ENCODE measurements at regions not wholly inside any gene's neighbourhood (a gene's known extent, or its start where the extent isn't known, plus 50 kb on each side); places are given as distances from the start of the nearest gene placed in this dataset.
"Not testable (repeated sequence)": the region's sequence is repeated elsewhere in the genome, so short reads cannot be mapped to it uniquely, and the experiment has no call there.

DNA sequence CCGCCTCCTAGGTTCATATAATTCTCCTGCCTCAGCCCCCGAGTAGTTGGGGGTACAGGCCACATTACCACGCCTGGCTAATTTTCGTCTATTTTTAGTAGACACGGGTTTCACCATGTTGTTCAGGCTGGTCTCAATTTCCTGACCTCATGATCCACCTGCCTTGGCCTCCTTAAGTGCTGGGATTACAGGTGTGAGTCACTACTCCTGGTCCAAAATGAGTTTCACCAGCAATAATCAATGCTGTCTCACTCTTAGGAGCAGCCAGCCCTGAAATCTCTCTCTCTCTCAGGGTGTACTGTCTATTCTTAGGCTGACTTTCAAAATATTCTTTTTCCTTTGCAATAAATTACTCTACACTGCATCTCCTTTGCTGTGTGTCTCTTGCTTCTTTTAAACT, 177.5 kb upstream of the HSFY2 start:
- no peak for DNase-seq (ENCODE audit: low read depth)

DNA sequence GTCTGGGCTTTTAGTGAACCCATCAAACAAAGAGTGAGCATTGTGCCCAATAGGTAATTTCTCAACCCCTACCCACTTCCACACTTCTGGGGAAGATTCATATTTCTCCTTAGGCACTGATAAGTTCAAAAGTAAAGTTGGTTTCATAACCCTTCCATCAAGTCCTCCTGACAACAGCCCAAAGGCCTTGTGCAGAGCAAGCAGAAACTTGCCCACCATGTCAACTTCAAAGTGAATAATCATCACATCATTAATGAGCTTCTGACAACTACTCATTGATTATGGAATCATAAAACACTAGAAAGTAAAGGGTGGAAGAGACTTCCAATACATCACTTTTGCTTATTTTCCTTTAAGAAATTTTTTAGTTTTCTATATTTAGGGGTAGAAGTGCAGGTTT, 163.3 kb upstream of the HSFY2 start:
- DNase-seq (ENCODE audit: low read depth) = no peak

DNA sequence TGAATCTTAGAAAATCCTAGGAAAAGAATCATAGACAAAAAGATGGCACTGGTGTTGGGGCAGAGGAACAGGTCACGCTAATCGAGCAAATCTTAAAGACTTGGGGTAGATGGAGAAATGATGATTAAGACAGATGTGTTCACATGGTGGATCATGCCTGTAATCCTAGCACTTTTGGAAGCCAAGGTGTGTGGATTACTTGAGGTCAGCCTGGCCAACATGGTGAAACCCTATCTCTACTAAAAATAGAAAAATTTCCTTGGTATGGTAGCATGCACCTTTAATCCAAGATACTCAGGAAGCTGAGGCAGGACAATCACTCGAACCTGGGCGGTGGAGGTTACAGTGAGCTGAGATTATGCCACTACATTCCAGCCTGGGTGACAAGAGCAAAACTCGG, 145.7 kb upstream of the HSFY2 start:
- DNase-seq (ENCODE audit: low read depth) = no peak

DNA sequence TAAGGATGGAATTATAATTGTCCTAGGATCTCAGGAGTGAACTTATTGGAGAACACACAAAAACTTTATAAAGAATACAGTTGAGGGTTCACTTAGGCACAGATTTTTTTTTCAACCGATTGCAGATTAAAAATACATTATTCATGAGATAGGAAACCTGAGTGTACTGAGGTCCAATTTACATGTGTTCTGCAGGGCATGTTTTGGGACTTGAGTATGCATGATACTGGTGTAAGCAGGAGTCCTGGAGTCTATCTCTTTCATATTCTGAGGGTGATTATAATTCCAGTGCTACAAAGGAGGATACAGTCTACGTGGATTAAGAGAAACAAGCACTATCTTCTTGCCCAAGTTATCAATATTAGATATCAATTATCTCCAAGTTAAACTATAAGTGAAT, 139.3 kb upstream of the HSFY2 start:
- DNase-seq (ENCODE audit: low read depth) = no peak

DNA sequence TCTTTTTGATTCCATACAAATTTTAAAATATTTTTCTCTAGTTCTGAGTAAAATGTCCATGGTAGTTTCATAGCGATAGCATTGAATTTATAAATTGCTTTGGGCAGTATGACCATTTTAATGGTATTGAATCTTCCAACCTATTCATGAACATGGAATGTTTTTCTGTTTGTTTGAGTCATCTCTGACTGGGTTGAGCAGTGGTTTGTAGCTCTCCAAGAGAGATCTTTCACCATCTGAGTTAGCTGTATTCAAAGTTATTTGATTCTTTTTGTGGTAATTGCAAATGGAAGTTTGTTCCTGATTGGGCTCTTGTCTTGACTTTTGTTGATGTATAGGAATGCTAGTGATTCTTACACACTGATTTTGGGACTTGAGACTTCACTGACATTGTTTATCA, 136.3 kb upstream of the HSFY2 start:
- peak; percentile 37 for DNase-seq (ENCODE audit: low read depth)

DNA sequence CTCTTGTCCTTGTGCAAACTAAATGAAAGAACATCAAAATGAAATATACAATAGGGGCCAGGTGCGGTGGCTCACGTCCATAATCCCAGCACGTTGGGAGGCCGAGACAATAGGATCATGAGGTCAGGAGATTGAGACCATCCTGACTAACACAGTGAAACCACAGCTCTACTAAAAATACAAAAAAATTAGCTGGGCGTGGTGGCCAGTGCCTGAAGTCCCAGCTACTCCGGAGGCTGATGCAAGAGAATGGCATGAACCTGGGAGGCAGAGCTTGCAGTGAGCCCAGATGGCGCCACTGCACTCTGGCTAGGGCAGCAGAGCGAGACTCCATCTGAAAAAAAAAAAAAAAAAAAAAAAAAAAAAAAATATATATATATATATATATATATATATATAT, 132.7 kb upstream of the HSFY2 start:
- DNase-seq (ENCODE audit: low read depth) = not testable (repeated sequence)

DNA sequence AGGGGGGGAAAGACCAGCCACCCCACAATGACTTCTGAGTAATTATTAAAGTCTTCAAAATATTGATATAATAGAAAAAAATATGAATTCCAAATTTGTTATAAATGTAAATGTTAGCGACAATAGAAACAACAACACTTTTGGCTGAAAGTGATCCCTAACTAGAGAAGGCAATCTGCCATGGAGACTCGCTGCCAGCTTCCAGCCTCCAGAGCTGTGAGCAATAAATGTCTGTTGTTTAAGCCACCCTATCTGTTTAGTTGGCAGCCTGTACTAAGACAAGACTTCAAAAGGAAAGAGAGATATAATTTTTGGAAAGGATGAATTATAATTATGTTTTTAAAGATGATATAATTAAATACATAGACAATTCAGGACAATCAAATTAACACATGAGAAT, 130.8 kb upstream of the HSFY2 start:
- no peak for DNase-seq (ENCODE audit: low read depth)

DNA sequence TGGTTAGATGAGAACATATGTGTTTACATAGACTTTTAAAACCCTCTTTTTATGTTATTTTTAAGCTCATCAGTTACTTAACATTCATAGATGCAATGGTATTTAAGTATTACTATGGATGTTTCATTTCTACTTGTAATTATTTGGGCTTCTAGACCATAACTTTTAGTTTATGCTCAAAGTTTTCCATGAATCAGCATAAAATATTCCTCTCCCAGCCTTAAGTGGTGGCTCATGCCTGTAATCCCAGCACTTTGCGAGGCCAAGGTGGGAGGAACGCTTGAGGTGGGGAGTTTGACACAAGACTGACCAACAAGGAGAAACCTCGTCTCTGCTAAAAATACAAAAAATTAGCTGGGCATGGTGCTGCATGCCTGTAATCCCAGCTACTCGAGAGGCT, 118.5 kb upstream of the HSFY2 start:
- no peak for DNase-seq (ENCODE audit: low read depth)

DNA sequence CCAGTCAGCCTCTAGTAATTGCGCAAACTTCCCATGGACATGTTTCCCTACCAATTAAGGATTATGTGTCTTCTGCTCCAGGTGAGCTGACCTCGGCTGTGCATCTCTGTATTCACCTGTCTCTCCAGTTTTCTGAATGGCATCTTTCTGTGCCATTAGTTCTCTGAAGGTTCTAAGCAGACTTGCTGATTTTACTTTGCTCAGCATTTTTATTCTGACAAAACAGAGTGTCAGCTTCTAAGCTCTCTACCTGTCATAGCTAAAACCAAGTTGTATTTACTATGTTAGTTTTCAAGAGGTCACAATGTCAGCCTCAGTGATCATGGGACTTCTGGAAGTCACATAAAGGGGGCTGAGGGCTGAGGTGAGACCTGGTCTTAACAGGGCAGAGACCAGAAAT, 116.0 kb upstream of the HSFY2 start:
- no peak for DNase-seq (ENCODE audit: low read depth)

DNA sequence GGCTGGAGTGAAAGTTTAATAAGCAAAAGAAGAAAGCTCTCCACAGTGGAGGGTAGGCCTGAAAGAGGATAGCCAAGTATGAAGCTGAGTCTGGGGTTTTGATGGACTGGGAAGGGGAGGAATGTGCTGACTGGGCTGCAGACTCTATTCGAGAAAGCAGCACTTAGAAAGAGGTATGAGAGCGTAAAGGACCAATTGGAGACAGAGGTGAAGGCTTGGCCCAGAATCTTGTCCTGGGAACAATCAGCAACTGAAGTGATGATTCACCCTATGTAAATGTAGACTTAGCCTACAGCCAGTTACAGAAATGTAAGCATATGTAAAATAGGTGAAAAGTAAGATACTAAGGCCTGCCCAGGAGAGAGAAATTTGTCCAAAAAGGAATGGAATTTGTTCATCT, 111.2 kb upstream of the HSFY2 start:
- peak; percentile 47 for DNase-seq (ENCODE audit: low read depth)

DNA sequence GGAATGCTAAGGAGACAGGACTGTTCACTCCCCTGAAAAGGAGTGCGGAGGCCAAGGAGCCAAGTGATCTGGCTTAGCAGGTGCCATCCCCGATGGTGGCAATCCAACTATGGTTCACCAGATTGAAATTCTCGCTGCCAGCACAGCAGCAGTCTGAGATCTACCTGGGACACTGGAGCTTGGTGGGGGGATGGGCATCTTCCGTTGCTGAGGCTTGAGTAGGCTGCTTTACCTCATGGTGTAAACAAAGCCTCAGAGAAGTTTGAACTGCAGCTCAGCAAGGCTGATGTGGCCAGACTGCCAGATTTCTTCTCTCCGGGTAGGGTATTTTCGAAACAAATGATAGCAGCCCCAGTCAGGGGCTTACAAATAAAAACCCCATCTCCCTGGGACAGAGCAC, 95.6 kb upstream of the HSFY2 start:
- DNase-seq (ENCODE audit: low read depth) = not testable (repeated sequence)

DNA sequence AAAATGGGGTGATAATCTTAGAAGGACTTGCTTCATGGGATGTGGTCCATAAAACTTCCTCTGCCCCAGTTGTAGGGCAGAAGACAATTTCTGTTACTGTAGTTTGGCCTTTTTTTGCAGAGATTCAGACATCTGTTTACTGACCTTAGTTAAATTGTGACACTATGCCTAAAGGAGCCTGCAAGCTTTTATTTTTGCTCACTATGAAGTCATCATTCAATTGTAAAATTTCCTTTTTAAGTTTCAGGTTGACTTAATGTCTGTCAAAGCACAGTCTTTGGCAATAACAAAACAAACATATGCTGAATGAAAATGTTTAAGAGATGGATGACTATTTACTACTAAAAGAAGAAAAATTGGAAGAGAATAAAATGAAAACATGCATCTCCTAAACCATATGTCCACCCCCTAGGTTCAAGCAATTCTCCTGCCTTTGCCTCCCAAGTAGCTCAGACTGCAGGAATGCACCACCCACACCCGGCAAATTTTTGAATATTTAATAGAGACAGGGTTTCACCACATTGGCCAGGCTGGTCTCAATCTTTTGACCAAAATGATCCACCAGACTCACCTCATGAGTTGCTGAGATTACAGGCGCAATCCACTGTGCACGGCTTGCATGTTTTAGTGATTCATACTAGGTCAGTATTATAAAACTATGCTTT, 93.5 kb upstream of the HSFY2 start:
- DNase-seq (ENCODE audit: low read depth) = not testable (repeated sequence)

DNA sequence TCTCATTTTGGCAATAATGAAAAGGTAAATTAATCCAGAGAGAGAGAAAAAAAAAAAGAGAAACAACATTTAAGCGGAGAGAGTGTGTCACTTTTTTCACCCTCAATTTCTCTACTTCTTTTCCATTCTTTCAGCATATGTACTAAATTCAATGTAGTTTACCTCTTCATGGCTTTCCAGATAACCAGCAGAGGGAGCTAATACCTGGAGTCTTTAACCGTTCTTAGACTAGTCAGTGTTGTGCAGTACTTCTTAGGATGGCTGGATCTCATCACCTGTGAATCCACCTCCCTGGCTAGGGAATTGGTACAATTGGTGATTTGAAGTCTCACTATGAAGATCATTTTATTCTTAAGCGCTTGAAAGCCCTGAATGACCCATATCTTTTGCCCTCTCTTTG, 87.3 kb upstream of the HSFY2 start:
- not testable (repeated sequence) for DNase-seq (ENCODE audit: low read depth)

DNA sequence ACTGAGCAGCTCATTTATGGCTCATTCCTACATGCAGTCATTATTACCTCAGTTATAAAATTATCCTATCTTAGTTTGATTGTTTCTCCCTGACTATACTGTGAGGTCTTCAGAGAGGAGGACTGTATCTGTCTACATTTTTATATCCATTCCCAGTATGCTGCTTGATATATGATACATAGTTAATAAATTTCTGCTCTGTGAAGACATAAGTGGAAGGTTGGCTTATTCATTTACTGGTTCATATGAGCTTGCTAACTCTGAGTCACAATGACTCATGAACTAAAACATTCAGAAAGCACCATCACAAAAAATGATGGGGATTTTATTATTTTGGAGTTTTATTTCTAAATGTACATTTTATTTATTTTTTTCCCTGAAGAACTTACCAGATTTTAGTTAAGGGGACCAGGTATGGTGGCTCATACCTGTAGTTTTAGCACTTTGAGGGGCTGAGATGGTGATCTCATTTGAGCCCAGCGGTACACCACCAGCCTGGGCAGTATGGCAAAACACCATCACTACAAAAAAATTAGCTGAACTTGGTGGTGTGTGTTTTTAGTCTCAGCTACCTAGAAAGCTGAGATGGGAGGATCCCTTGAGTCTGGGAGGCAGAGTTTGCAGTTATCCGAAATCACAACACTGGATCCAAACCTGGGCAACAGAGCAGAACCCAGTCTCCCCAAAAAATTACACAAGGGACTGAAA, 85.1 kb upstream of the HSFY2 start:
- not testable (repeated sequence) for DNase-seq (ENCODE audit: low read depth)

DNA sequence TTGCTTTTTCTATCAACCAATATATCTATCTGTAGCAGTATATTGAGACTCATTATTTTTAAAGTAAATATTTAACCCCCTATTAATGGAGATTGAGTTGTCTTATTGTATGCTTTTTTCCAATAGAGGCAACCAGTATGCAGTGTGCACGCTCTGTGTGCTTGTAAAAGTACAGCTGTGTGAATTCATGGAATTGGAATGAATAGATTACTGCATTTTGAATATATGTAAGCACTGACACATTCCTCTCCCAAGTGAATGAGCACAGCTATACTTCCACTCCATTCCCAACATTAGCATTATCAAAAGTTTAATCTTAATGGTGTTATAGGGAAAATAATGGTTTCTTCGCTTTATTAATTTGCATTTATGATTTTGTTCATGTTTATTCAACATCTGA, 81.6 kb upstream of the HSFY2 start:
- DNase-seq (ENCODE audit: low read depth) = not testable (repeated sequence)

DNA sequence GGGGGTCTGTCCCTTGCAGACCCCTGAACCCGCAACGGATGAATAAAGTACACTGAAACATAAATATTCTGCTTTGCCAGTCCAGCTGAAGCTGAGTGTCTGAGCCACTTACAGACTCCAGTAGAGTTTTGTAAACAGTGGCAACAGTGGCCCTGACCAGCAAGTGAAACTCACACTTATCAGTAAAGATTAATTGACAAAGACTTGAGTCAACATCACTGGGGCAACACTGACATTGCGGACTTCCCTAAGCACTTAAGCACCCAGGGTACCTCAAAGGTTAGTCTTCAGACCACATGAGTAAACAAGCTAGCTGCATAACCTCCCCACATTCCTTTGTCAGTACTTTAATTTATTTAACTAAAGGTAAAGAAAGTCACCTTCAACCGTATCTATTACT, 79.8 kb upstream of the HSFY2 start:
- DNase-seq (ENCODE audit: low read depth) = not testable (repeated sequence)

DNA sequence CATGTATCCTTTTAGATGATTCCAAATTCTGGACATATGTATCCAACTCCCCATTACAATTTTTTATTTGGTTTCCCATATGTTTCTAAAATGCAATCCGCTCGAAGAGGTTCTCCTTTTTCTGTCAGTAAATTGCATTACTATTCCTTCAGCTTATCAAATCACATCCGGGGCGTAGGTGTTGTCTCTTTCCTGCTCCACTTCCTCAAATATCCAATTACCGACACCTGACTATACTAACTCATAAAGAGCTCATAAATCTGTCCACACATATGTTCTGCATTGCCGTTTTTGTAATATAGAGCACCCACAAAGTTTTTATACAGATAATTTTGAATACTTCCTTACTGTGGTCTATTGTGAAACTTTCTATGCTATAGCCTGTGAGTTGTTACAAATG, 63.1 kb upstream of the HSFY2 start:
- not testable (repeated sequence) for DNase-seq (ENCODE audit: low read depth)

Measured in amniotic epithelial cell (primary cell).